HG03095 (cell line): ENCODE measurements at regions not wholly inside any gene's neighbourhood (a gene's known extent, or its start where the extent isn't known, plus 50 kb on each side); places are given as distances from the start of the nearest gene placed in this dataset.

Source experiments
- ATAC-seq: cut with Tn5 transposase; IDR thresholded peaks from one replicate; pipeline ENCODE4 v1.9.1; 2021; ENCODE audit warnings: moderate library complexity; ENCODE audit not compliant: unreplicated experiment

- no peak for ATAC-seq
Measured at GRCh38 chr11:122062763-122063162, 53.3 kb downstream of the BLID start.

- ATAC-seq, result no peak
Measured at GRCh38 chr11:122059565-122059964, 56.5 kb downstream of the BLID start.

GRCh38 chr11:122050021-122050690 lies 65.9 kb downstream of the BLID start:
- no peak for ATAC-seq

GRCh38 chr11:122048401-122048800 lies 67.6 kb downstream of the BLID start:
- ATAC-seq, result no peak

- ATAC-seq, result no peak
Measured at GRCh38 chr11:122046846-122047245, 69.2 kb downstream of the BLID start.

GRCh38 chr11:122046438-122046837 lies 69.6 kb downstream of the BLID start:
- no peak for ATAC-seq

GRCh38 chr11:122045181-122045586 lies 70.8 kb downstream of the BLID start:
- ATAC-seq, result no peak

GRCh38 chr11:122044086-122044485 lies 71.9 kb downstream of the BLID start:
- no peak for ATAC-seq

- ATAC-seq, result no peak
Measured at GRCh38 chr11:122042981-122043380, 73.0 kb downstream of the BLID start.

- no peak for ATAC-seq
Measured at GRCh38 chr11:122040464-122040863, 75.6 kb downstream of the BLID start.

GRCh38 chr11:122038543-122038942 lies 77.5 kb downstream of the BLID start:
- no peak for ATAC-seq

- no peak for ATAC-seq
Measured at GRCh38 chr11:122037911-122038310, 78.1 kb downstream of the BLID start.

GRCh38 chr11:122036493-122036892 lies 79.5 kb downstream of the BLID start:
- ATAC-seq, result no peak

- ATAC-seq, result no peak
Measured at GRCh38 chr11:122036018-122036417, 80.0 kb downstream of the BLID start.

GRCh38 chr11:122033631-122034030 lies 82.4 kb downstream of the BLID start:
- ATAC-seq, result no peak

- no peak for ATAC-seq
Measured at GRCh38 chr11:122033193-122033592, 82.8 kb downstream of the BLID start.

- no peak for ATAC-seq
Measured at GRCh38 chr11:122032317-122032716, 83.7 kb downstream of the BLID start.

GRCh38 chr11:122031813-122032212 lies 84.2 kb downstream of the BLID start:
- no peak for ATAC-seq

GRCh38 chr11:122030286-122030685 lies 85.7 kb downstream of the BLID start:
- ATAC-seq, result no peak

GRCh38 chr11:122028545-122028944 lies 87.5 kb downstream of the BLID start:
- ATAC-seq, result no peak

- ATAC-seq, result no peak
Measured at GRCh38 chr11:122028036-122028435, 88.0 kb downstream of the BLID start.

- no peak for ATAC-seq
Measured at GRCh38 chr11:122025757-122026156, 90.3 kb downstream of the BLID start.

GRCh38 chr11:122024278-122024677 lies 91.7 kb downstream of the BLID start:
- no peak for ATAC-seq
